GM12892 (cell line): ENCODE measurements at regions not wholly inside any gene's neighbourhood (a gene's known extent, or its start where the extent isn't known, plus 50 kb on each side); places are given as distances from the start of the nearest gene placed in this dataset.

Experiments
- DNase-seq: peaks from one replicate; pipeline ENCODE4 v3.0.0; 2011; ENCODE audit not compliant: insufficient read length
- FAIRE-seq: peaks from 2 replicates; lab custom pipeline; 2011; peaks lifted over from hg19 to GRCh38; lab: Jason Lieb, UNC
- POLR2A ChIP-seq: IDR thresholded peaks from 2 replicates; pipeline ENCODE4 v1.6.1; 2011; ENCODE audit warnings: low read depth, low read length, control low read depth
- POLR2AphosphoS5 ChIP-seq: IDR thresholded peaks from 2 replicates; pipeline ENCODE4 v1.6.1; 2011; ENCODE audit warnings: low read depth, low read length, control low read depth
- TAF1 ChIP-seq: IDR thresholded peaks from 2 replicates; pipeline ENCODE4 v1.6.1; 2011; ENCODE audit warnings: low read depth, mild to moderate bottlenecking, control low read depth, low read length, borderline replicate concordance

DNA sequence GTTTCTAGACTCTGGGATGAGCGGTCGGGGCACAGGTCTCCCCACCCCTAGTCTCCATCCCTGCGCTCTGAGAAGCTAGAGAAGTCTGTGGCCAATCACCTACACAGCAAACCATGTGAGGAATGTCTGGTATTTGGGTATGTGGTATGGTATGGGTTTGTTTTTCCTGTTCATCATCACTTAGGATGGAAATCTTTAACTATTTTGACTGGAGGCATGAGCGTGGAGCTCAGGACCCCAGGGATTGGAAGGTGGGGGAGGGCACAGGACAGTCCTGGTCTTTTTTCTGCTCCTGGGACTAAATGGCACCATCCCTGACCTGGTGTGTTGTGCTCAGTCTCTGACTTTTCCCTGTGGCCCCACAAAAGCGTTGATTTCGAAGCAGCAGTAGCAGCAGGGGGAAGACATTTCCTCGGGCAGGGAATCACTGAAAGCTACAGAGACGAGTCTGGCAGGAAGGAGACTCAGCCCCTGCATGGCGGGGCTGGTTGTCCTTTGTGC, 191.7 kb upstream of the TPM1 start:
- FAIRE-seq: no peak

DNA sequence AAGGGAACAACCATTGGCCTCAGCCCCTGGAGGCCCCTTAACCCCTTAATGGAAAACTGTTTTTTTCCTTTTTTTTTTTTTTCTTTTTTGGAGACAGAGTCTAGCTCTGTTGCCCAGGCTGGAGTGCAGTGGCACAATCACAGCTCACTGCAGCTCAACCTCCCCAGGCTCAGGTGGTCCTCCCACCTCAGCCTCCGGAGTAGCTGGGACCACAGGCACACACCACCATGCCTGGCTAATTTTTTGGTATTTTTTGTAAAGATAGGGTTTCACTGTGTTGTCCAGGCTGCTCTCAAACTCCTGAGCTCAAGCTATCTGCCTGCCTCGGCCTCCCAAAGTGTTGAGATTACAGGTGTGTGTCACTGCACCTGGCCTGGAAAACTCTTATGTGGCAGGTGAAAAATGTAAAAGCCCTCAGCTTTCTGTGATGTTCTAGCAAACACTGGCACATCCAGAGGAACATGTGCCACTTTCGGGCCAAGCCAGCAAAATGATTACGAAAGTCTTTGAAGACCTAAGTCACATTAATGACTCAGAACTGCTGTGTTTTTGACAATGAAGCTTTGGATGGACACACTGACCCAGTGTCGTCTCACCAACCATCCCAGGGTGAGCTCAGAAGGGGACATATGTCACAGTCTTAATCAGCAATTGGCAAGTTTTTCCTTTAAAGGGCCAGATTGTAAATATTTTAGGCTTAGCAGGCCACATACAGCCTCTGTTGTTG, 189.3 kb upstream of the TPM1 start:
- TF ChIP-seq POLR2A: no peak
- TF ChIP-seq TAF1: no peak
- no peak for TF ChIP-seq POLR2AphosphoS5
- FAIRE-seq (no peak), DNase-seq (no peak)

More for the DNA sequence above, 191.7 kb upstream of the TPM1 start:
- no peak for DNase-seq
- TF ChIP-seq TAF1 (no peak), POLR2A (no peak), POLR2AphosphoS5 (no peak)

DNA sequence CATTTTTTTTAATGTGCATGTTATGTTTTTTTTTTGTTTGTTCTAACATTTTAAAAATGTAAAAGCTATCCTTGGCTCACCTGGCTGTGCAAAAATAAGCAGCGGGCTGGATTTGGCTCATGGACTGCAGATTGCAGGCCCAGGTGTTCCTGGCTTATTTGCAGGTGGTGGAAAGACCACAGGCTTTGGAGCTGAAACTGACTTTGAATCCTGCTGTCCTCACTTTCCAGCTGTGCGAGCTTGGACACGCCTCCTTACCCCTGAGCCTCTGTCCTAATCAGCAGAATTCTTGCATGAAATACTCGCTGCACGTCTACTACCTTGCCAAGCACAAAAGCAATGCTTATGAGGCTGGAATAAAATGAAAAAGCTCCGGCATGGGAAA, 188.7 kb upstream of the TPM1 start:
- DNase-seq (no peak), FAIRE-seq (no peak)
- no peak for TF ChIP-seq POLR2AphosphoS5
- no peak for TF ChIP-seq TAF1
- TF ChIP-seq POLR2A: no peak

DNA sequence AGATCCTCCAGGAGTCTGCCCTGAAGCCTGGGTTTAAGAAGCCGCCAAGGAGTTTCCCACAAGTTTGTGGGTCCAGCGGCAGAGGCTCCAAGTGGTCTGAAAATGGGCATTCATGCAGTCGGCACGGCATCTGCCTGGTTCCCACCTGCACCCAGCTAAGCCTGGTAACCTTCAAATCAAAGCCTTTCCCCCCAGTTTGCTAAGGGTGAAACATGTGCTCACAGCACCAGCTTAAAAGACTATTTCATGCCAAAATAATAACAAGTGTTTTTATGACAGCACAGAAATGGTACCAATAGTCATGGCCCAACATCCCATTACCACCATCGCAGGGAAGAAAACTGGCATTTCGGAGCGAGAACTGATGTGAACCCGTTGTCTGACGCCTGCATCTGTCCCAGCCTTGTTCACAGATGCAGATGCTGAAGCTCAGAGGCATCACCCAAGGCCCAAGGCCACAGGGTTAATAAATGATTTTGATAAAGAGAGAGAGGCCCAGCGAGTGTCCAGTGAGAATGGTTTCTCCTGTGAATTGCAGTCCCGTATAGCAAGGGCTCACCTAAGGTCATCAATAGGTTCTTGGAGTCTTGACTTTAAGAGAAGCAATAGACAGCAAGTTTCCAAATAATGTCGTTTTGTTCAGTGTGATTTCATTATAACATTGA, 188.0 kb upstream of the TPM1 start:
- FAIRE-seq: no peak
- TF ChIP-seq TAF1 (no peak), POLR2A (no peak), POLR2AphosphoS5 (no peak)

DNA sequence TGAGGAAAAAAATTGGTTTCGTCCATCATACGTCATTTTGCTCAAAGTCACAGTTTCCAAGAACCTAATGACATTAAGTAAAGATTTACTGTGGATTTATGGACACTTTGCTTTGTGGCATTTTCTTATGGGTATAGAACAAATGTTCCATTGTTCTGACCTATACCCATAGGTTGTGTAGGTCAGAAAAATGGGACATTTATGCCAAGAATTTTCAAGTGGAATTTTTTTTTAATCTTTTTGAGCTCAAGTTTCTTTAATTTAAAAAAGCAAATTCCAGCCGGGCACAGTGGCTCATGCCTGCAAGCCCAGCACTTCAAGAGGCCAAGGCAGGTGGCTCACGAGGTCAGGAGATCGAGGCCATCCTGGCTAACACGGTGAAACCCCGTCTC, 187.5 kb upstream of the TPM1 start:
- TF ChIP-seq POLR2AphosphoS5: no peak
- no peak for TF ChIP-seq TAF1
- no peak for TF ChIP-seq POLR2A
- FAIRE-seq: no peak
- no peak for DNase-seq

More for the DNA sequence above, 188.0 kb upstream of the TPM1 start:
- DNase-seq: no peak

DNA sequence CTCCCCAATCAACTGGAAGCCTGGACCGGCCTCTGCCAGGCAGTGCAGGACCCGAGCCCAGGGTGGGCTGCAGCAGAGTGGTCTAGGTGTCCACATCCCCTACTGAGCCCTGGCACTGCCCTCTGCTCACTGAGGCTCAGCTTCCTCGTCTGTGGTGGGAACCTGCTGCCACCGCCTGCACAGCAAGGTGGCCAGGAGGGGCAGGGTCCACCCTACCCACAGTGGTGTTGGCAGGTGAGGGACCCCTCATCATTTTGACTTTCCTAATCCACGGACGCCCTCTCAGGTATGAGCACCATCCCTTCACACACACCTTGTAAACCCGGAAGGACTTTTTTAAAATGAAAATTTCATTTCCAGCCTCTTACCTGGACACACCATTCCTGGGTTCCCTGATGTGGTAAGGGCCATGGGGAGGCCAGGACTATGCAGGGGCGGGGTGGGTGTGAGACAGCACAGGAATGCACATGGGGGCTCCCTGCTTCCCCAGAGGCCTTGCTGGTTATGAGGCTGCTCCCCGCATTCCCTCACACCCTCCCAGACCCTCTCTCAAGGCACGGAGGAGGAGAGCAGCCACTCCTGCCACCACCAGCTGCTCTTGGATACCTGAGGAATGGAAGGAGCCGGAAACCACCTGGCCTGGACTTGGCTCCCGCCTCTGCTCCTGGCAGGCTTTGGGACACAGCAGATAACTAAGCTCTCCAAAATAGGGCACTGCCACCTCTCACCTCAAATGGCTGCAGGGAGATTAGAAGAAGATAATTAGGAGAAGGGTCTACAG, 185.9 kb upstream of the TPM1 start:
- FAIRE-seq (no peak), DNase-seq (no peak)
- TF ChIP-seq TAF1 (no peak), POLR2AphosphoS5 (no peak), POLR2A (no peak)

DNA sequence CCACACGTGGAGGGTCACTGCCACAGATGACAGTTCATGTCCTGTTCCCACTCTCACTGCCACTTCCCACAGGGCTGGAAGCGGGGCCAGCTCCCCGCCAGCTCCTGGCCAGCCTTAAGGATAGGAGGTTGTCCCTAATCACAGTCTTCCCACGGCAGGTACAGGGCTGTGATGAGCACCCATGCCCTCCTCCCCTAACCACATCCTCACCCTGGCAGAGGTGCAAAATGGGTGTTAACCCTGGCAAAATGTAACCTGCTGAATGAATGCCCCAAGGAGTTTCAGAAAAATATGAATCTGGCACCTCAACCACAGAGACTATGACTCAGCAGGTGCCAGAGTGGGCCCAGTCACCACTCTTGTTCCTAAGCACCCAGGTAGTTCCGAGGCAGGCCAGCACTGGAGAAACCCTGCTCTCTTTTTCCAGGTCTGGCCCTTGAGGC, 185.1 kb upstream of the TPM1 start:
- FAIRE-seq (no peak), DNase-seq (no peak)
- TF ChIP-seq POLR2AphosphoS5 (no peak), TAF1 (no peak), POLR2A (no peak)

DNA sequence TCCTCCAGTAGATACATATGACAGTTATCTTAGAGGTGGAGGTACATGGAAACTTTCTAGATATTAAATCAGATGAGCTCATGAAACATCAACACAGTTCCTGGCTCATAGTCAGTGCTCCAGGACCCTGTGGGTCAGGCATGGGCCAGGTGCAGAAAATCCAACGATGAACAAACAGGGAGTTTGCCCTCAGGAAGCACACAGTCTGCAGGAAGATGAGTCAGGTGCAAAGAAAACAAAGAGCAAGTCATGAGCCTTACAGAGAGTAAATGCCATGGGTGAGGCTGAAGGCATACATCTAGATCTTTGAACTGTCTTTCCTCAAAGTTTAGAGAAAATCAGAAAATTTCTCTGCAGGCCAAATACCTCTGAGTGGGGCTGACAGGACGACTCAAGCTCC, 184.2 kb upstream of the TPM1 start:
- no peak for TF ChIP-seq POLR2A
- TF ChIP-seq POLR2AphosphoS5: no peak
- no peak for TF ChIP-seq TAF1
- FAIRE-seq: no peak
- DNase-seq: no peak

DNA sequence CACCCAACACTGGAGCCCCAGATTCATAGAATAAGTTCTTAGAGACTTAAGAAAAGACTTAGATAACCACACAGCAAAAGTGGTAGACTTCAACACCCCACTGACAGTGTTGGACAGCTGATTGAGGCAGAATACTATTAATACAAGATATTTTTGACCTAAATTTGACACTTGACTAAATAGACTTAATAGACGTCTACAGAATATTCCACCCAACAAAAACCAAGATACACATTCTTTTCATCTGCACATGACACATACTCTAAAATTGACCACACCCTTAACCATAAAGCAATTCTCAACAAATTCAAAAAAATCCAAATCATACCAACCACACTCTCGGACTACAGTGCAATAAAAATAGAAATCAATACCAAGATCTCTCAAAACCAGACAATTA, 179.8 kb upstream of the TPM1 start:
- TF ChIP-seq TAF1 (no peak), POLR2A (no peak), POLR2AphosphoS5 (no peak)
- DNase-seq: no peak
- FAIRE-seq: no peak

DNA sequence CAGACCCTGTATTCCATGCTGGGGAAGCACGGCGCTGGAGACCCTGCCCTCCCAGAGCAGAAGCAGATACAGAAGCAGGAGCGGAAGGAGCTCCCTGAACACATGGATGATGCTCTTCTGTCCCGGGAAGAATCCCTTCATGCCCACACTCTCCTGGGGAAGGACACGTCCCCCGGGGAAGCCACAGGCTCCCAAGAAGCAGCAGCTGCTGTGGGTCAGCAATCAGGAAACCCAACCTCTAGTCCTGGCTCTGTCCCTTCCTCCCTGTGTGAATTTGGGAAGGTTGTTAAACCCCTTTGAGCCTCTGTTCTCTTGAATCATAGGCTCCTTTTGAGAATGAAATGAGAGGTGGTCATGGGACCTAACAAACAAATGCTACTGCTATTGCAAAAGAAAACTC, 176.2 kb upstream of the TPM1 start:
- FAIRE-seq (no peak), DNase-seq (no peak)
- TF ChIP-seq POLR2A (no peak), TAF1 (no peak), POLR2AphosphoS5 (no peak)

DNA sequence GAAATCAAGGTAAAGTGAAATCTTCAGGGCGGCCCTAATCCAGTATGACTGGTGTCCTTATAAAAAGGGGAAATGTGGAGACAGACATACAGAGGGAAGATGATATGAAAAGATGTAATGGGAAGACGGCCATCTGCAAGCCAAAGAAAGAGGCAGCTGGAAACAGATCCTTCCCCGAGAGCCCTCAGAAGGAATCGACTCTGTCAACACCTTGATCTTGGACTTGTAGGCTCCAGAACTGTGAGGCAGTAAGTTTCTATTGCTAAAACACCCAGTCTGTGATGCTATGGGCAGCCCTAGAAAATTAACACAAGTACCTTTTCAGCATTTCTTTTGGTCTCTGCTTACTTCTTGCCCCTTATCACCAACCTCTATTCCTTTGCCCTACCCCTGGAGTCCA, 174.7 kb upstream of the TPM1 start:
- DNase-seq (no peak), FAIRE-seq (no peak)
- TF ChIP-seq POLR2A (no peak), TAF1 (no peak), POLR2AphosphoS5 (no peak)

DNA sequence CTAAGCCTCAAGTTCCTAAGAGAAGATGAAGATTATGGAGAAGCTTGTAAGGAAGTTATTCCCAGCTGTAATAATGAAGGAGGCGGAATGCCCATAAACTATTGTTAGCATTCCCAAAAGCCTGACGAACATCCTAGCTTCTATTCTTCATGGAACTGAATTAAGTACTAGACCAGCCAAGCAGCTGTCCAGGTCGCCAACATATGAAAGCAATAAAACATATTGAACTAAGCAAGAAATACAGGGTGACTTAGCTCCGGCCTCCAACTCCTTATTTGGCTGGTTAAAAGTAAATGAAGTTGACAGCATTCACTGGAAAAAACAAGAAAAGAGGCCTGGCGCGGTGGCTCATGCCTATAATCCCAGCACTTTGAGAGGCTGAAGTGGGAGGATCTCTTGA, 174.0 kb upstream of the TPM1 start:
- TF ChIP-seq POLR2AphosphoS5 (no peak), TAF1 (no peak), POLR2A (no peak)
- DNase-seq: no peak
- no peak for FAIRE-seq
